ENCODE measurements at regions not wholly inside any gene's neighbourhood (a gene's known extent, or its start where the extent isn't known, plus 50 kb on each side); places are given as distances from the start of the nearest gene placed in this dataset.

- Histone ChIP-seq H3K36me3 (ENCODE audit: low read depth) (no peaks in the 10 kb centered on the region), H3K9me2 (ENCODE audit: insufficient read depth) (no peaks in the 10 kb centered on the region), H4K20me1 (ENCODE audit: insufficient read depth) (no peaks in the 10 kb centered on the region), H3K27me3 (ENCODE audit: insufficient read depth, low read depth) (no peaks in the 10 kb centered on the region), H3K27ac (no peak overlapping the region), H2AFZ (no peak overlapping the region), H3K4me3 (no peak overlapping the region), H3F3A (ENCODE audit: insufficient read depth, low read depth) (no peaks in the 10 kb centered on the region), H3K9me3 (ENCODE audit: insufficient read depth, low read depth) (peaks cover 4% of the 10 kb centered on the region; the same call in 1 of the 2 replicates), H3K79me2 (ENCODE audit: low read depth) (no peaks in the 10 kb centered on the region), H3K4me1 (replicated peaks; ENCODE audit: insufficient read depth) (no peaks in the 10 kb centered on the region), H3K4me2 (no peak overlapping the region)
- TF ChIP-seq CTCF (conservative IDR thresholded peaks at IDR 0.05) (no peak), EZH2 (IDR thresholded peaks at IDR 0.05; ENCODE audit: low read depth) (no peak)
- ChIA-PET CTCF (no interaction called here), POLR2A (ENCODE audit: unreplicated experiment) (no interaction called here)
- DNase-seq = no peak
- intact Hi-C loops (cut with micrococcal nuclease; ENCODE audit: unreplicated experiment) = no loop called here
- BruUV-seq (replicated peaks) = no TSS peak
These were observed 289.8 kb upstream of the PREP start for GRCh38 chr6:105692613-105693215.

GRCh38 chr6:105691971-105692370 is 289.1 kb upstream of the PREP start:
- no peaks in the 10 kb centered on the region for H3K4me1 ChIP-seq (replicated peaks; ENCODE audit: insufficient read depth)
- no peaks in the 10 kb centered on the region for H3K9me2 ChIP-seq (ENCODE audit: insufficient read depth)
- no peak overlapping the region for H3K4me2 ChIP-seq
- H3K79me2 ChIP-seq (ENCODE audit: low read depth) = no peaks in the 10 kb centered on the region
- TF ChIP-seq CTCF (conservative IDR thresholded peaks at IDR 0.05) (no peak), EZH2 (IDR thresholded peaks at IDR 0.05; ENCODE audit: low read depth) (no peak)
- no peak overlapping the region for H3K4me3 ChIP-seq
- ChIA-PET POLR2A (ENCODE audit: unreplicated experiment) (no interaction called here), CTCF (no interaction called here)
- no peaks in the 10 kb centered on the region for H3F3A ChIP-seq (ENCODE audit: insufficient read depth, low read depth)
- peaks cover 8% of the 10 kb centered on the region; the same call in 1 of the 2 replicates for H3K9me3 ChIP-seq (ENCODE audit: insufficient read depth, low read depth)
- intact Hi-C loops (cut with micrococcal nuclease; ENCODE audit: unreplicated experiment) = no loop called here
- H3K36me3 ChIP-seq (ENCODE audit: low read depth) = no peaks in the 10 kb centered on the region
- no peak overlapping the region for H2AFZ ChIP-seq
- no peaks in the 10 kb centered on the region for H3K27me3 ChIP-seq (ENCODE audit: insufficient read depth, low read depth)
- no peak for DNase-seq
- H3K27ac ChIP-seq = no peak overlapping the region
- no peaks in the 10 kb centered on the region for H4K20me1 ChIP-seq (ENCODE audit: insufficient read depth)
- BruUV-seq (replicated peaks) = no TSS peak

GRCh38 chr6:105691081-105691480 is 288.2 kb upstream of the PREP start:
- DNase-seq = no peak
- Histone ChIP-seq H3K4me1 (replicated peaks; ENCODE audit: insufficient read depth) (no peaks in the 10 kb centered on the region), H3K36me3 (ENCODE audit: low read depth) (no peaks in the 10 kb centered on the region), H2AFZ (no peak overlapping the region), H3K4me2 (no peak overlapping the region), H3K9me3 (ENCODE audit: insufficient read depth, low read depth) (peaks cover 8% of the 10 kb centered on the region; the same call in 1 of the 2 replicates), H3K27ac (no peak overlapping the region), H3K27me3 (ENCODE audit: insufficient read depth, low read depth) (no peaks in the 10 kb centered on the region), H3K4me3 (no peak overlapping the region), H4K20me1 (ENCODE audit: insufficient read depth) (no peaks in the 10 kb centered on the region), H3K9me2 (ENCODE audit: insufficient read depth) (no peaks in the 10 kb centered on the region), H3K79me2 (ENCODE audit: low read depth) (no peaks in the 10 kb centered on the region), H3F3A (ENCODE audit: insufficient read depth, low read depth) (no peaks in the 10 kb centered on the region)
- TF ChIP-seq EZH2 (IDR thresholded peaks at IDR 0.05; ENCODE audit: low read depth) (no peak), CTCF (conservative IDR thresholded peaks at IDR 0.05) (no peak)
- ChIA-PET CTCF (no interaction called here), POLR2A (ENCODE audit: unreplicated experiment) (no interaction called here)
- intact Hi-C loops (cut with micrococcal nuclease; ENCODE audit: unreplicated experiment) = no loop called here
- BruUV-seq (replicated peaks) = no TSS peak

All from PC-9 (cell line).